NCI-H1930 (cell line): ENCODE measurements at regions not wholly inside any gene's neighbourhood (a gene's known extent, or its start where the extent isn't known, plus 50 kb on each side); places are given as distances from the start of the nearest gene placed in this dataset.
"Not testable (repeated sequence)": the region's sequence is repeated elsewhere in the genome, so short reads cannot be mapped to it uniquely, and the experiment has no call there.

Source experiments
- DNase-seq, 2 experiments: peaks; one replicate each; lab custom pipeline; 2025; lab: John Stamatoyannopoulos, UW

GRCh38 chr5:9787861-9788600 lies 157.9 kb upstream of the TAS2R1 start:
- DNase-seq, result no peak

DNA sequence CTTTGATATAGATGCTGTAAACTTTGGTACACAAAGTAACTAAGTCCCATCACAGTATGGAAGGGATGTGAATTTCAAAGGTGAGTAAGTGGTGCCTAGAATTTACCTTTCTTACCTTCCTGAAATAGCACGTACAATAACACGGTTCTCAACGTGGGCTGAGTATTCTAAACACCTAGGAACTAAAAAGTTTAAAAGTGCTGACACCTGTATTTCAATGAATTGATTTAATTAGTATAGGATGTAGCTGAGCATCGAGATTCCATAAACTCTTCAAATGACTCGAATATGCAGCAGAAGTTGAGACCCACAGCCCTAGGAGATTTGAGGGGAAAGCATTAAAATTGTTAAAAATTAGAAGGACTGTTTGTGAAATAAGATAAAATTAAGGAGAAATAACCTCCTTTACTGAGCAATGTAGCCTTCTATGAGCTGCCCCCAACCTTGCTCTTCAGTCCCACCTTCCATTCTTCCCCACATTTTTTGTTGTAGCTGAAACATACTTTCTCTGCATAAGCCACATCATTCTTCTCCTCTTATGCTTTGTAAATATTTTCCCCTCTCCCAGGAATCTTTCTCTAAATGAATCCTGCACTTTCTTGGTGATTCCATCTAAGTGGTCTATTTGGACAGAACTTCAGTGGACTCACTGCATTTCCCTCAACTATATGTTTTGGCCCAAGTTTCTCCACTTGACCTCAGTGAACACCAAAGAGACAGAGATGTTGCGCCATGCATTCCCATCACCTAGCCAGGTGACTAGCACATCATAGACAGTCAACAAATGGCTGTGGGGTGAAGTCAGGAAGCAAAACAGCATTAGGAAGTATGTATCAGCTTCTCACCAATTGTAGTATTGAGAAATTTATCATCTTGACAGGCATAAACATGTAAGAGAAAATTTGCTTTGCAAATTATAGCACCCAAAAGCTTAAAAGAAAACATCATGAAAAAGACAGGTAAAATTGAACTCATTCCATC lies 156.5 kb upstream of the TAS2R1 start:
- DNase-seq, result no peak

- DNase-seq, result no peak
Measured at GRCh38 chr5:9785751-9786150, 155.6 kb upstream of the TAS2R1 start.

DNA sequence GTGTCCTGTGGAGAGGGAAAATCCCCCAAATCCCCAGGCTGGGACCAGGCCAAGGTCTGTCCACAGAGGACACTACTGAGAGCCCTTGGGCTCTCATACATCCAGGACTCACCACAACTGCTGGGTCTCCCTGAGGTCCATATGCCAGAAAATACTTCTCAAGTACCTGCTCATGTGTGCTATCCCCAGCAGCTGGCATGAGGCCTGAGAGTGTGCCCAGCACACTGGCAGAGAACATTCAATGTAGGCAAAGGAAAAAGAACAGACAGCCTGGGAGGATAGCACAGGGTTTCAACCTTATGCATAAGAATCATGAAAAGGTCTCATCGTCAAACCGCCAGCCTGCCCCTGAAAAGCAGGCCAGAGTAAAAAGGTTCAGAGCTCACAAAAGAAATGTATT lies 154.1 kb upstream of the TAS2R1 start:
- no peak for DNase-seq

DNA sequence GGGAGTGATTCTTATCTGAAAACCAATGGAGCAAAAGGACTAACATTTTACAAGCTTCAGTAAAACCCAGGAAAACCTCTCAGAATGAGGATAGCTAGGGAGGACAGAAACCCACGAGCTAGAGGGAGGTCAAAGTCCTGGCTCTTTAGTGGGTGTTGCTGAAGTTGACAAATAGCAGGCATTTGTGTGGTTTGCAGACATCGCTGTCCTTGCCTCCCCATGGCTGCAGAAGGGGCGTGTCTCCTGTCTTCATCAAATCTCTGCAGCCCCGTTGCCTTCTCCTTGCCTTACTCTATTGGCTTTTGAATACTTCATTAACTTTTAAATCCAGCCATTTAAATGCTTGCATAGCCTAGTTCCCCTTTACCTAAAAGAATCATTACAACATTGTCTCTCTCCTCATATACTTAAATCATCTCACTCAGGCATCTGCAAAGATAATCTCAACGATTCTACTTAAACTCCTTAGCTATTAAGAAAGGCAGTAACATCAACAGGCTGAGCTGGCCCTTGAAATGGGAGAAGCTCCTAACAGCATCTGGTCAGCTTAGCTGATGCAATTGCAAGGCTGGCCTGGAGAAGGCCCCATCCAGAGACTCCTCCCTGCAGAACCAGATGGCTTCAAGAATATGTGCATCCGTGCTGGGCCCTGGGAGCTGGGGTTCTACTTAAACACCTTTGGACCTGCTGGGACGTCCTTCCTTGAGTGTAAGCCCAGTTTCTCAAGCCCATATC lies 152.8 kb upstream of the TAS2R1 start:
- no peak for DNase-seq

GRCh38 chr5:9781890-9782289 lies 151.7 kb upstream of the TAS2R1 start:
- DNase-seq, result no peak

- no peak for DNase-seq
Measured at GRCh38 chr5:9781275-9781674, 151.1 kb upstream of the TAS2R1 start.

DNA sequence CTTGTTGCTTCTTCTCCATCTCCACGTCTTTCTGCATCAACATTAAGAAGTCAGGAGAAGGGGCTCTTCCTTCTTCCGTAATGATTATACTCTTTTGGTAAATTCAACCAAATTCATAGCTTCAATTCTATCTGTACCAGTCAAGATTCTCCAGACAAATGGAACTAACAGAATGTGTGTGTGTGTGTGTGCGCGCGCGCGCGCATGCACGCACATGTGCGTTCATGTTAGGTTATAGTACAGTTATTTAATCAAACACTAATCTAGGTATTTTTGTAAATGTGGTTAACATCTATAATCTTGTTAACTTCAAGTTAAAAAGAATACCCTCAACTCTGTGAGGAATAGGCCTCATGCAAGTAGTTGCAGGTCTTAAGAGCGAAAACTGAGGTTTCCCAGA lies 150.3 kb upstream of the TAS2R1 start:
- DNase-seq, result no peak

- no peak for DNase-seq
Measured at GRCh38 chr5:9776525-9776924, 146.4 kb upstream of the TAS2R1 start.

- DNase-seq, result no peak
Measured at GRCh38 chr5:9775339-9775738, 145.2 kb upstream of the TAS2R1 start.

DNA sequence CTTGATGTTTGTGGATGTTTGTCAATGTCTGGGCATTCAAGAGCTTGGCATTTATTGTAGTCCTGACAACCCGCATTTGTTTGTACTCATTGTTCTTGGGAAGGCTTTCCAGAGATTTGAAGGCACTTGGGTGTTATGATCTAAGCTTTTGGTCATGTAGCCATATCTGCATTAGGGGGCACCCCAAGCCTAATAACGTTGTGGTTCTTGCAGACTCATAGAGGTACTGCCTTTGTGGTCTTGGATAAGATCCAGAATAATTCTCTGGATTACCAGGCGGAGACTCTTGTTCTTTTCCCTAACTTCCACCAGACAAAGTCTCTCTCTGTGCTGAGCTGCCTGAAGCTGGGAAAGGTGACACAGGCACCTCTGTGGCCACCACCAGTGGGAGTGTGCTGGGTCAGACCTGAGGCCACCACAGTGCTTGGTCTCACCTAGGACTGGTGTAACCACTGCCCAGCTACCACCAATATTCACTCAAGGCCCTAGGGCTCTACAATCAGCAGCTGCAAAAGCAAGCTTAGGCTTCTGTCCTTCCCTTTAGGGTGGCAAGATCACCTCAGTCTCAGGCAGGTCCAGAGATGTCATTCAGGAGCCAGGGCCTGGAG lies 144.4 kb upstream of the TAS2R1 start:
- no peak for DNase-seq

DNA sequence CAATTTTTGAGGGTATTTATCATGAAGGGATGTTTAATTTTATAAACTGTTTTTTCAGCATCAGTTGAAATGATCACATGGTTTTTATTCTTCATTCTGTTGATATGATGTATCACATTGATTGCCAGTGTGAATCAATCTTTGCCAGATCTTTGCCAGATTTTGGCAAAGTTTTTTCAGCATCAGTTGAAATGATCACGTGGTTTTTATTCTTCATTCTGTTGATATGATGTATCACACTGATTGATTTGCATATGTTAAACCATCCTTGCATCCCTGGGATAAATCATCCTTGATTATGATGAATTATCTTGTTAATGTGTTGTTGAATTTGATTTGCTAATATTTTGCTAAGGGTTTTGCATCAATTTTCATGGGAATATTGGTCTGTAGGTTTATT lies 140.9 kb upstream of the TAS2R1 start:
- DNase-seq, result no peak

DNA sequence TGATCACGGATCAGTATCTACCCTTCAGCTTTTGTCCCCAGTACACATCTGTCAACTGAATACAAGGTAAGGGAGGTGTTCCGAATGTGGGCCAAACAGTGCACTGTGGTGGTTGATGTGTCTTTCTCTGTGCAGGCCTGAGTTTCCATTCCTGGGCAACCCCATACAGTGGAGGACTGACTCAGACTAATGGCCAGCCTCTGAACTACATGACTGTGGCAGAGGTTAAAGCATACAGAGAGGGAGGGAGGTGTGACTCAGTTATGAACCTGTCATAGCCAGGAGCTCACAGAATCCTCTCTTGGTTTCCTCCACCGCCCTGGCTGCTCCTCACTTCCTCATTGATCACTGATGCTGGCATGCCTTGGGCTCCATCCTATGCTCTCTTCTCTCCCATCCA lies 136.4 kb upstream of the TAS2R1 start:
- no peak for DNase-seq

- no peak for DNase-seq
Measured at GRCh38 chr5:9765419-9766140, 135.4 kb upstream of the TAS2R1 start.

GRCh38 chr5:9761706-9762105 lies 131.6 kb upstream of the TAS2R1 start:
- no peak for DNase-seq

DNA sequence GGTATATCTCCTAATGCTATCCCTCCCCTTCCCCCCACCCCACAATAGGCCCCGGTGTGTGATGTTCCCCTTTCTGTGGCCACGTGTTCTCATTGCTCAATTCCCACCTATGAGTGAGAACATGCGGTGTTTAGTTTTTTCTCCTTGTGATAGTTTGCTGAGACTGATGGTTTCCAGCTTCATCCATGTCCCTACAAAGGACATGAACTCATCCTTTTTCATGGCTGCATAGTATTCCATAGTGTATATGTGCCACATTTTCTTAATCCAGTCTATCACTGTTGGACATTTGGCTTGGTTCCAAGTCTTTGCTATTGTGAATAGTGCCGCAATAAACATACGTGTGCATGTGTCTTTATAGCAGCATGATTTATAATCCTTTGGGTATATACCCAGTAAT lies 122.5 kb upstream of the TAS2R1 start:
- not testable (repeated sequence) for DNase-seq

GRCh38 chr5:9743507-9743906 lies 113.4 kb upstream of the TAS2R1 start:
- DNase-seq, result no peak

- no peak for DNase-seq
Measured at GRCh38 chr5:9742848-9743247, 112.7 kb upstream of the TAS2R1 start.

DNA sequence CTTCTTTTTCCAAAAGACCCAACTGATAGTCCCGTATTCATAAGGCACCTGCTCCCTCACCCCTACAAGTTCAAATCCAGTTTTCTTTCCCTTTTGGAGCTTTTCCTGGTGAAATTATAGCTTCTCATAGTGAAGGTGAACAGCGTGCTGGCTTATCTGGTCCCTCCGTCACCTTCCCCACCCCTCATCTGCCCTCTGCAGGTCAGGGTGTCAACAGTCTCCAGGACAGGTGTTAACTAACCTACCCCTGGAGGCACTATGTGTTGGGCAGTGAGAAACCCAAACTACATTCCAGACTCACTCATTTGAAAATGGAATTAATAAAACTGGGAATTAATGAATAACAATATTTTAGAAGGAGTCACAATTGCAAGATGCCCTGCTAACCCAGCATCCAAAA lies 109.0 kb upstream of the TAS2R1 start:
- DNase-seq, result no peak

DNA sequence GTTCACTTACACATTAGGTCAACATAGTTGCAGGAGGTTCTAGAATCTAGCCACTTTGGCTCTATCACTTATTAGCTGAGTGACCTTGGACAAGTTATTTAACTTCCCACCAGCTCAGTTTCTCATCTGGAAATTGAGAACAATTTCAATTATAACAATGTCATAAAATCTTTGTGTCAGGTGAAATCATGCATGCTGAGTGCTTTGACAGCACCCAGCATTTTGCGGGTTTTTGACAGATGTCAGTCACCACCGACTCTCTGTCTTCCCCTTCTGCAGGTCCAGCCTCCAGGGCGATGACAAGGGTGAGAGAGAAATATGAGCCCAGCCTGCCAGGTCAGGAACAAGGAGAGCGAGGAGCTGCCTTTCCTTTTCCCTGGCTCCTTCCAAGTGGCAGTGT lies 107.1 kb upstream of the TAS2R1 start:
- DNase-seq, result no peak

GRCh38 chr5:9733486-9733885 lies 103.3 kb upstream of the TAS2R1 start:
- DNase-seq, result no peak
